Middle frontal gyrus (tissue), 1 donor: ENCODE measurements at regions not wholly inside any gene's neighbourhood (a gene's known extent, or its start where the extent isn't known, plus 50 kb on each side); places are given as distances from the start of the nearest gene placed in this dataset.
"Not testable (repeated sequence)": the region's sequence is repeated elsewhere in the genome, so short reads cannot be mapped to it uniquely, and the experiment has no call there.

Experiments used
- DNase-seq: peaks from one replicate; pipeline ENCODE4 v3.0.0-alpha.2; 2015; ENCODE audit warnings: low spot score; ENCODE audit errors: extremely low spot score

DNA sequence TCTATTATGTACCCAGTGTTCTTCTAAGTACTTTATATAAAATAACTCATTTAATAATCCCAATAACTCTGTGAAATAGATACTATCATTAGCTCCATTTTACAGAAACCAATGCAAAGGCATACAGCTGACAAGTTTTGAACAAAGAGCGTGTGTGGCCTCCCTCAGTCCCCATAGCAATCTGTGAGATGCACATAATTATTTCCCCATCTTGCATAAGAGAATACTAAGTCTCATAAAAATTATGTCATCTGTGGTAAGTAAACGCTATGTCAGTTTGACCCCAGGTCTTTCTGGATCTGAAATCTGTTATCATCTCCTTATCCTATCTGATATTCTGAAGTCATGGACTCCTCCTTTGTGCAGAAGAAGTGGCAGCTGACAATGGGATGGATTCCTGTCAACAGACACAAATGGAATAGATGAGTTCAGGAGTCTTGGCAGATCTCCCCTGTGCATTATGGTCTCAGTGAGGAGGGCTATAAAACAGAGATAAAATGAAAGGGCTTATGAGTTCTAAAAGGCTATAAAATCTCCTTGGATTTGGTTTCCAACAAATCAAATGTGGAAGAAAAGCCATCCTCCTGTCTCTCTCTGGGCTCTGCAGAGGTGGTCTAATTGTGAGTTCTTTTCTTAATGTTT, 162.5 kb upstream of the TLE4 start:
- DNase-seq: no peak

- no peak for DNase-seq
Observed at GRCh38 chr9:79425840-79426239, 145.9 kb upstream of the TLE4 start.

DNA sequence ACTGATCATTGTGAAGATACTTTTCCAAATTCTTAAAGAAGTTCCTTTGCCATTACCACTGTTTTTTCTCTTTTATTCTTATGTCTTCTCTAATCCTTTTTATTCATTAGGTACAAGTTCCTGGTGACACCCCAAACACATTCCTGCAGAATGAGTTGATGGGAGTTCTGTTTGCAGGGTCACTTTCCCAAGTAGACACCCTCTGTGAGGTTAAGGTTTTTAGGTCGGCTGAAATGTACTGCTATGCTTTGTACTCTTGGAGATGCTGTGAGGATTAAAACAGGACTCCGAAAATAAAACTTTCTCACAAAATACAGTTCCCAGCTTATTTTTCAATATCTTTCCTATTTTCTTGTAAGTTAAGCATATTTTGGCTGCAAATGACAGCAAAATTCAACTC, 143.3 kb upstream of the TLE4 start:
- no peak for DNase-seq

DNA sequence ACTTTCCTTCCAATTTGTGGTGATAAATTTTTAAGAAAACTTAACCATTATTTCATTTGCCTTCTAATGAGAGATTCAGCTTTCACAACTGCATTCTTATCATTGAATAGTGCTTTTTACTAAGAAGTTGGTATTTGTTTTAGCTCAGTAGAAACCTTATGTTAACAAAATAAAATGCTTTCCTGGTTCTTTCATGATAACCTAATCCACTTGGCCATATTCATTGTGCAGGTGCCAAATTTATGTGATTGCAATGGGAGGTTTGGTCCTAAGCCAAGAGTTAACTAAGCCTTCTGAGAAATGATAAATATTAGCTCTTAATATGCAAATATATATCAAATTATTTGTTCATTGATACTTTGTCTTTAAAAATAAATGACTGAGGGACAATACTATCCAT, 141.1 kb upstream of the TLE4 start:
- DNase-seq: no peak

DNA sequence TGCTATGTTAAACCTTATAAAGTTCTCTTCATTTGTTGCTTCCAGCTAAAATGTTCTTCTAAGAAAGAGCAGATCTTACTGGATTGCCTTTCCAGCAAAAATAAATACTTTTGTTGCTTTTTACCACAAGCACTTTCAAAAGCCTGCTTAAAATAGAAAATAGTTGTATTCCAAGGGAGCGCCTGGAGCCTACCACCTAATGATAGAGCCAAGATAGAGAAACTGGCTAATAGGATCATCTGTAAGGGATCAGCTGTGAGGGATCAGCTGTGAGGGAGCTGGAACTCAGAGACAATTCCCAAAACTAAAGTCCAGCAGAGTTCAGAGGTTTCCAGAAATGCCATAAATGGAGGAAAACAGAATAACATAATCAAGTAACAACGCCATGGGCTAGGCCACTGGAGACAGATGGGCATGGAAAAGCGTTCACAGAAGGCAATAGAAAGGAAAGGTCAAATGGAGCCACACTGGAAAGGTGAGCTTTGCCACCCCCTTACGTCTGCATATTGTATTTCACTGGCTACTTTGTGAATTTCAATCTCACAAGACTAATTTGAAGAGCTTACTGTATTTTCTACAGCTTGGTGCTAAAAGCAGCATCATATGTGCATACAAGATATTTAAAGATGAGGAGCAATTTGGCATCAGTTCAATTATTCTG, 140.6 kb upstream of the TLE4 start:
- no peak for DNase-seq

- DNase-seq: no peak
Observed at GRCh38 chr9:79432485-79432884, 139.3 kb upstream of the TLE4 start.

DNA sequence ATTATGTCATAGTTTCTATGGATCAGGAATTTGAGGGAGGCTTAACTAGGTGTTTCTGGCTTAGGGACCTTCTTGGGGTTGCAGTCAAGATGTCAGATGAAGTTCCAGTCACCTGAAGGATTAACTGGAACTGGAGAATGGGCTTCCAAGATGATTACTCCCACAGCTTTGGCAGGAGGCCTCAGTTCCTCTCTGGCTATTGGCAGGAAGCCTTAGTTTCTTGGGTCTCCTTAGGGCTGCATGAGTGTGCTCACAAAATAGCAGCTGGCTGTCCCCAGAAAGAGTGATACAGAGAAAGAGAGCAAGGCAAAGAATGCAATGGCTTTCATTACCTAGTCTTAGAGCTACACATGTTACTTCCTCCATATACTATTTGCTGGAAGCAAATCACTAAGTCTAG, 138.1 kb upstream of the TLE4 start:
- DNase-seq: no peak

DNA sequence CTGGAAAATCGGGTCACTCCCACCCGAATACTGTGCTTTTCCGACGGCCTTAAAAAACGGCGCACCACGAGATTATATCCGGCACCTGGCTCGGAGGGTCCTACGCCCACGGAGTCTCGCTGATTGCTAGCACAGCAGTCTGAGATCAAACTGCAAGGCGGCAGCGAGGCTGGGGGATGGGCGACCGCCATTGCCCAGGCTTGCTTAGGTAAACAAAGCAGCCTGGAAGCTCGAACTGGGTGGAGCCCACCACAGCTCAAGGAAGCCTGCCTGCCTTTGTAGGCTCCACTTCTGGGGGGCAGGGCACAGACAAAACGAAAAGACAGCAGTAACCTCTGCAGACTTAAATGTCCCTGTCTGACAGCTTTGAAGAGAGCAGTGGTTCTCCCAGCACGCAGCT, 132.5 kb upstream of the TLE4 start:
- not testable (repeated sequence) for DNase-seq

DNA sequence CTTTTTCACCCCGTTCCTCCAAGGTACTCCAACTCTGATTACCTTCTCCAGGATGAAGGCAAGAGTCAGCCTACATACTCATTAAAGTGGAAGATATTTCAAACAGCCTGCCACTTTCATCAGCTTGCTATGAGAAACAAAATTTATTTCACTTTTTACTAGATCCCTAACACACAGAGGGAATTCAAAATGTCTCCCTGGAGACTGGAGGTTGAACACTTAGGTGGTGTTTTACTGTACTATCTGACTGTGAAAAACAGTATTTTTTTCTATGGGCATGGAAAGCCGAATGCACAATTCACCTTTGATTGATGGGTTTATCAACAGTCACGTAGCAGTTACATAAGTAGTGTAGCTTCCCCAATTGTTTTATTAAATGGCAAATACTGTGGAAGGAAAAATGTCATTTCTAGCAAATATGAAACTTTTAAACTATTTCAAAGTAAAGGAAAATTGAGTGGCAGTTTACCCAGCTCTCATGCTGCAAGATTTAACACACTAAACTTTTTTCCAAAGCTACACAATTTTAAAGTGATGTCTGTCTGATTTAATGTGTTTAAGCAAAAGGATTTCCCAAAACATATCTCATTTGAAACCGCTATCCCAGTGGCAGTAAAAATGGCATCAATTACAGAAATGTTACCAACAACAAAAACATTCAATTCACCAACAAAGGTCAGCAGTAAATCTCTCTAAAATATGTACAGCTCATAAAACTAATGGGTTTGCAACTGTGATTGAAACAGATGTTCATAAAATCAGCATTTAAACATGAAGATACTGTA, 125.0 kb upstream of the TLE4 start:
- no peak for DNase-seq

- DNase-seq: no peak
Observed at GRCh38 chr9:79447308-79447605, 124.5 kb upstream of the TLE4 start.

DNA sequence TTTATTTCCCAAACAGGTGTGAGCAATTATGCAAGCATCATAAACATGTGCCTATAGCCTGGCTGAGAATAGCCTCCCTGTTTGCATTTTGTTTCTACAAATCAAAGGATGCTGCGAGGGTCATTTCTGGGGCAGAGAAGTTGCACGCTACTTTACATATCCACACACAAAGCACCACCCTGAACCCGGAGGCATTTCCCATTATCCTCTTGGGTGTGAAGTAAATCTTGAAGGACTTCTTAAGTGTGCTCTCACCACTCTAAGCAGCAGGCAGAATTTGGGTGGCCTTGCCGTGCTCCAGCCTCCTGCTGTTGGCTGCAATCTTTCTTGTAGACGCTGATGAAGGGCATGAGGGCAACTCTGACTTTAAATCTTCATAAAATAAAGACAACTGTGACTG, 124.0 kb upstream of the TLE4 start:
- DNase-seq: no peak

DNA sequence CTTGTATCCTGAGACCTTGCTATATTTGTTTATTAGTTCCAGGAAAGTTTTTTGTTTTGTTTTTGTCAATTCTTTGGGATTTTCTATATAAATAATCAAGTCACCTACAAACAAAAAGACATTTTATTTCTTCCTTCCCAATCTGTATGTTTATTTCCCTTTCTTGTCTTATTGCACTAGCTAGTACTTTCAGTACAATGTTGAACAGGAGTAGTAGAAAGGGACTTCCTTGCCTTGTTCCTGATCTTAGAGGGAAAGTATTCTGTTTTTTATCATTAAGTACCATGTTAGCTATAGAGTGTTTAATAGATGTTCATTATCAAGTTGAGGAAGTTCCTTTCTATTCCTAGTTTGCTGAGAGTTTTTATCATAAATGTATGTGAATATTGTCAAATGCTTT, 119.5 kb upstream of the TLE4 start:
- no peak for DNase-seq

DNA sequence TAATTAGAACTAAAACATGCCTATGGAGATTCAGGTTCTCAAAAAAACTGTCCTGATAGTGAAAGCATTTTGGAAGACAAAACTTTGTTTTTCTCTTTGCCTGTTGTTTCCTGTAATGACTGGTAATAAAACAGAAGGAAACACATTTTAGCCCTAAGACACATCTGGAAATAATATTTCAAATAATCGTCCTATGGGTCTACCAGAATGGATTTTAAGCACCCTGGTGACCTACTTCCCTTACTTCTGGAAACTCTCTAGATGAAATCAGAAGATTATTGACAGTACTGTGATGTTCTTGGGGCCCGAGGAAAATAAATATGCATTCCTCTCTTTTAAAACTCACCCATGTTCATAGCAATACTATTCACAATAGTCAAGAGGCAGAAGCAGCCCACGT, 110.1 kb upstream of the TLE4 start:
- no peak for DNase-seq

DNA sequence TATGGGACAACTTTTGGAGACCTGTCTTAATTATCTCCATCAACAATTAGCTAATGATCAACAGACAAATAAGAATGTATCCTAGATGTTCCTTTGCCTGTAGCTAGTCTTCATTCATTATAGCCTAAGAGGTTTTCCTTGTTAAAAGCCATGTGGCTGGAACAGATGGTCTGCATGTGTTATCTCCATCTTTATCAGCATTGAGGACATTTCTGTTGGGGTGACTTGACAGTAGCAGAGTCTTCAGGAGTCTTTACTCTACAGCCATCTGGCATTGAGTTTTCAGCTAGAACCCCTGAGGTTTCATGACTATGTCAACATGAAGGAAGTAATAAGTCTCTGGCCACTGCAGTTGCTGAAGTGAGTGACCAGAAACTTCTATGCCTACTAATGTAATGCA, 106.6 kb upstream of the TLE4 start:
- no peak for DNase-seq

DNA sequence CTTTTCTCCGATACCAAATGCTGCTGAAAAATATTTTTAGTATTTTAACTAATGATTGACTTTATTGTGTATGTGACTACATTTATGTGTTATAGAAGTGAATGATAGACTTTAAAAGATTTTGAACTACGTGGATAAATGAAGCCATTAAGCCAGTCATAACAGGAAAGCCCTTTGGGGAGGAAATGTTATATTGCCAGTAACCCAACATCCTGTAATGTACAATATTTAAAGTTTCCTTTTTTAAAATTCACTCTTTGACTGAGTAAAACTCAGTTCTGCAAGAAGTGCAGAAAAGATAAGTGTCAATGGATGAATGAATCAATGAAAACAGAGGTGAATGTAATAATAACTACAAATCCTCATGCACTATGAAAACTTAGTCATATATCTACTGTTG, 102.6 kb upstream of the TLE4 start:
- DNase-seq: no peak

GRCh38 chr9:79470954-79471353, 100.8 kb upstream of the TLE4 start:
- no peak for DNase-seq

DNA sequence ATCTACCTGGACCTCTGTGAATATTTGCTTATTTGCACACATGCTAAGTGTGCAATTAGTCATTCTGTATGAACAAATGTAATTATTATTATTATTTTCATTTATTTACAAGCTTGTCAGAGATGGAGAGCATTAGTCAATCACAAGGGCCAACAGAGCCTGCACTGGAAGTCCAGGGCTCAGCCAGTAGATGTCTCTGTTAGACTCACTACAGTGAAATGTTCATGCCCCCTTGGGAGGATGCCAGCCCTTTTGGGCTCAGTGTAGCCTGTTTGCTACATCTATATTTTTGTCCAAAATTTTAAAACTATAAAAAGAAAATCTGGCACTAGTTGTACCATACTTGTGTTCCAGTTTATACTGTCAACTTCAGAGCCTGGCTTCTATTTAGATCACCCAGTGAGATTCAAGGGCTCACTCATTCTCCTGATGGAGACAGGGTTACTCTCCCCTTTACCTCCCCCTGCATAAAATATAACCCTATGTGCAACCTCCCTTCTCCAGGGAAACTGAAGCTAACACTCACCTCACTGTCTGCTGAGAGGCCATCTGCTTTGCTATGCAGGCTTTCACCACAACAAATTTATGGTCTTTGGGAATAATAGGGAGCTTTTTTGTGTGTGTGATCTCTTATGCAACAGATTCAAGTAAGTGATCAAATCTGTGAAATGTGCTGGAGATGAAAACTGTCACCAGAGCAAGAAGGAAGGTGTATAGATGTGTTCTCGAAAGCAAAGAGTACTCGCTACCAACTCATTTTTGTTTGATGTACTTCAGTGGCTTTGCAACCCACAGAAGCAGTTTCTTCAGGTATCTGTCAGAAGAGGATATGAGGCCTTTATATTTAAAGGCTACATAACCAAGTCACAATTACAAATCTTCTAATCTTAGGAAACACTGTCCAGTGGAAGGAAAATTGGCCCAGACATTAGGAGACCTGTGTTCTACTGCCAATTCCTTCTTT, 99.9 kb upstream of the TLE4 start:
- peak; percentile 46 for DNase-seq

GRCh38 chr9:79473704-79474103, 98.1 kb upstream of the TLE4 start:
- no peak for DNase-seq

DNA sequence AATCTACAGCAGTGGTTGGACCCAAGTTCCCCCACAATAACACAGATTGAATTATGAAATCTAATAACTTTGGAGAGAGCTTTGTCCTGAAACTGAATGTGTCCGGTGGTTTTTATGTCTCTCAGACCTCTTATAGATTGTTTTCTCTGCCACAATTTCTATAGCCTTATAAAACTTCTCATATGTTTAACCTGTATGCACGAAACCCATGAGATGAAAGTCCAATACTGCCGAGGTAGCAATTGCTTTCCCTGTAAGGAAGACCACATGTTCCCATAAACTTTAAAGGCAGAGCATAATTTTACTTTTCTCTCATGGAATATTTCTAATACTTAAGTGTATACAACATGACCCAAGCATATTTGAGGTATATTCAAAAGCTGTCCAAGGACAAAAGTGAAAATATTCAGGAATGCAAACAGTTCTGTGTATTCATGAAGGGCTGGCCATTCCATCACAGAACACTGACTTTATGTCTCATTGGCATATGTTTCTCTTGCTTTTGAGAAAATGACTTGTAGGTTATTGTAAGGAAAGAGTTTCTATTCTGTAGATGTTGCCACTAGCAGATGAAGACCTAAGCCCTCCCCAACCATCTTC, 94.4 kb upstream of the TLE4 start:
- no peak for DNase-seq

DNA sequence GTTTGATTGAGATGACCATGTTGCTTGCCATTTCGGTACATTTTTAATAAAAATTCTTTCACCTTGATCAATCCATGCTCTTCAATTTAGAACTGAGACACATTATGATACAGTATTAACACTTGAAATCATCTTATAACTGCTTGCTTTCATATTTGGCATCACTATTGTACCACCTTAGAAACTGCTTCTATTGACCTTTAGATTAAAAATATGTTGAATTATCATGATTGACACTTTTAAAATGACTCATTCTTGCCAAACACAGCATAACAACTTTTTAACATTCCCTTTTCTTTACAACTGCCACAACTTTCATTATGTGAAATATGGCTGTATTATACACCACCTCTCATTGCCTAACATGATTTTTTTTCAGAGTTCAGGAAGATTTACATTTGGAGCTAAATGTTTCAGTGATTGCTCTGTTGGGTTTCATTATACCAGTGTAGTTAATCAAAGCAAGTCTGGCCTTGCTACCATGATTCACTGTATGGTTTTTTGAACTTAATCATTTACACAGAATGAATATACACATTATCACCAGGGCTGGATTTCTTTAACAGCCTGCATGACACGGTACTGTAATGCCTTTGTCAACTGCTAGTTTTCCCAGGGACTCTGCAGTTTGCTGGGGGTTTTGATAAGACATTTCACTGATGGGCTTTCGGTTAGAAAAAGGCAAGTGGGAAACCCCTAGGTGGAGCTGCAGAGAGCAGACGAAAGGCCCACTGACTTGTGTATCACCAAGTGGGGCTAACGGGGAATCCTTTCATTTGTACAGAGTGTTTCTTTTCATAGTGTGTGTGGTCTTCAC, 93.6 kb upstream of the TLE4 start:
- DNase-seq: no peak

DNA sequence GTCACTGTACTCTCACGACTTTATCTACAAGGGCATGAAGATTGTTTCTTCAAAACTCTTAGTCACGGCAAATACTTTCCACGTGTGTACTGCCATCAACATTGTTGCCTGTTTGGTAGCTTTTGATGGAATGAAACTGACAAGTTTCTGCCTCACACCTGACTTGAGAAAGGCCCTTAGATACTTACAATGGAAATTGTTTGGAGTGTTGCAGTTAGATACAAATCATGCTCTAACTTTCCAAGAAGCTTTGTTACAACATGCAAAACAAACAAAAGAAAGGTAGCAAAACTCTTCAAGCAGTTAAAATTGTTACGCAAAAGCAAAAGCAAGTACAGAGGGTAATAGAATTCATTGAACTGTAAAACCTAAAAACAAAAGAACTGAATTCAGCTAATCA, 91.1 kb upstream of the TLE4 start:
- no peak for DNase-seq
